A172 (cell line): ENCODE measurements at regions not wholly inside any gene's neighbourhood (a gene's known extent, or its start where the extent isn't known, plus 50 kb on each side); places are given as distances from the start of the nearest gene placed in this dataset.

Source experiments
- DNase-seq: peaks from one replicate; pipeline ENCODE4 v3.0.0-alpha.2; 2015; ENCODE audit warnings: low spot score

DNA sequence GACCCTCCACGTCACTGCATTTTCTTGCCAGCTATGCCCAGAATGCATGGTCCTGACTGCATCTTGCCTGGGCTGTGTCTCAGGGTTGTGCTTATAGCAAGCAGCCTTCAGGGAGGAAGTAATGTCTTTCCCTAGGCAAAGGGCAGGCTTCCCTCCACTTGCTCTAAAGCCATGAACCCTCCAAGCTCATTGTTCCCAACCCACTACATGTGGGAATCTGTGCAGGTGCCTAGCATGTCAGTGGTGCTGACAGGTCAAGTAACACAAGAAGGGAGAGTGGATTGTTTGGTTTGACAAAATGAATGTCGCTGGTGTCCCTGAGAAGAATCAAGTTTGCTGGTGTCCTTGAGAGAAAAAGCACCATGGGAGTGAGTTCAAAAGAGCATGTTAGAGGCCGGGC, 53.9 kb upstream of the UCN3 start:
- DNase-seq, result no peak

DNA sequence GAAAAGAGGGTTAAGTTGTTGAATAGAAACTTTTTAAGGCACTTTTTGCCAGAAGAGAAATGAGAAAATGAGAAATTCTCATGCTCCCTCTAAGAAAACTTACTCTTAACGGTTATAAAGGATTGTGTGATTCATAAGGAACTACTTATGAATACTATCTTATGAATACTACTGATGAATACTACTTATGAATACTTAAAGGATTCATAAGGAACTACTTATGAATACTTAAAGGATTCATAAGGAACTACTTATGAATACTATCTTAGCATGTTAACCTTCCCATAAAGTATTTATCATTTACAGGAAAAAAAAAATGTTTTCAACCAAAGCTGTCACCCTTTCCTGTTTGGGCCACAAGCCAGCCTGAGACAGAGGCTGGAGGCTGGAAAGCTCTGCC, 53.1 kb upstream of the UCN3 start:
- DNase-seq, result no peak

DNA sequence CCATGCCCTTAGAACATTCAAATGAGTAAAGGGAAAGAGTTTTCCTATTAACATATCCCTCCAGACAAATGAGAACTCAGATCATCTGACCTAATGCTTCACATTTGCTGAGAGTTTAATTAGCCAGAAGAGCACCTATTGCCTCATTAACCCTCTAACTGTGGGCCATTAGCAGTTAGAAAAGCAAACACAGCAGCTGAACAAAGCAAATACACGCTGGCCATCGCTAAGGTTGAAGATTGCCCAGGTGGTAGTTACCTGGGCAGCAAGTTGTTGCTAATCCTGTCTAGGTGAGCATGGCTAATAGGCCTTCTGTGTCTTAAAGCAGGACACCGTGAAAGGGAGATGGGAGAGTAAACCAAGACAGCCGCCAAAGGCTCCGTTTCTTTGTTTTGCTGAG, 49.9 kb upstream of the UCN3 start:
- no peak for DNase-seq
